AG08396 (cell line): ENCODE measurements at regions not wholly inside any gene's neighbourhood (a gene's known extent, or its start where the extent isn't known, plus 50 kb on each side); places are given as distances from the start of the nearest gene placed in this dataset.

Experiments
- DNase-seq: peaks from one replicate; pipeline ENCODE4 v3.0.0; 2012; ENCODE audit warnings: low spot score, mixed read lengths

GRCh38 chr20:7346562-7346961 lies 579.1 kb downstream of the BMP2 start:
- no peak for DNase-seq

GRCh38 chr20:7347409-7347808 lies 579.9 kb downstream of the BMP2 start:
- DNase-seq, result no peak

- DNase-seq, result no peak
These were observed 580.8 kb downstream of the BMP2 start for GRCh38 chr20:7348253-7348652.

- DNase-seq, result no peak
These were observed 584.7 kb downstream of the BMP2 start for GRCh38 chr20:7352165-7352564.

- DNase-seq, result no peak
These were observed 585.2 kb downstream of the HAO1 start for GRCh38 chr20:7355051-7355450.

GRCh38 chr20:7358670-7359069 lies 581.6 kb downstream of the HAO1 start:
- DNase-seq, result no peak

GRCh38 chr20:7359739-7360138 lies 580.5 kb downstream of the HAO1 start:
- no peak for DNase-seq

GRCh38 chr20:7361321-7361720 lies 578.9 kb downstream of the HAO1 start:
- no peak for DNase-seq

- no peak for DNase-seq
These were observed 578.3 kb downstream of the HAO1 start for GRCh38 chr20:7361931-7362330.

- DNase-seq, result no peak
These were observed 577.7 kb downstream of the HAO1 start for GRCh38 chr20:7362601-7363000.

GRCh38 chr20:7366189-7366588 lies 574.1 kb downstream of the HAO1 start:
- no peak for DNase-seq

- DNase-seq, result no peak
These were observed 568.6 kb downstream of the HAO1 start for GRCh38 chr20:7371518-7372163.

GRCh38 chr20:7375905-7376304 lies 564.4 kb downstream of the HAO1 start:
- no peak for DNase-seq

GRCh38 chr20:7378864-7379605 lies 561.2 kb downstream of the HAO1 start:
- DNase-seq, result no peak

GRCh38 chr20:7379621-7380220 lies 560.5 kb downstream of the HAO1 start:
- no peak for DNase-seq

GRCh38 chr20:7383216-7383615 lies 557.0 kb downstream of the HAO1 start:
- DNase-seq, result no peak

GRCh38 chr20:7387638-7388193 lies 552.5 kb downstream of the HAO1 start:
- no peak for DNase-seq

GRCh38 chr20:7389216-7389615 lies 551.0 kb downstream of the HAO1 start:
- no peak for DNase-seq

GRCh38 chr20:7392542-7393206 lies 547.6 kb downstream of the HAO1 start:
- DNase-seq, result no peak

- no peak for DNase-seq
These were observed 541.1 kb downstream of the HAO1 start for GRCh38 chr20:7399114-7399513.

- no peak for DNase-seq
These were observed 540.7 kb downstream of the HAO1 start for GRCh38 chr20:7399575-7399974.

- DNase-seq, result no peak
These were observed 533.6 kb downstream of the HAO1 start for GRCh38 chr20:7406671-7407070.

- no peak for DNase-seq
These were observed 530.1 kb downstream of the HAO1 start for GRCh38 chr20:7410150-7410549.
